ENCODE measurements at regions not wholly inside any gene's neighbourhood (a gene's known extent, or its start where the extent isn't known, plus 50 kb on each side); places are given as distances from the start of the nearest gene placed in this dataset.

- no peak for TF ChIP-seq CTCF (IDR thresholded peaks at IDR 0.05; ENCODE audit: borderline replicate concordance, control extremely low read depth, extremely low read depth, insufficient read depth, missing control alignments)
- DNase-seq (ENCODE audit: low spot score) = no peak
- in situ Hi-C loops (cut with MboI; ENCODE audit: low sequenced_read_pairs, unreplicated experiment) = no loop called here
Measured at GRCh38 chr10:124146483-124146882, 53.1 kb upstream of the CHST15 start.

- DNase-seq (ENCODE audit: low spot score) = no peak
- no peak for TF ChIP-seq CTCF (IDR thresholded peaks at IDR 0.05; ENCODE audit: borderline replicate concordance, control extremely low read depth, extremely low read depth, insufficient read depth, missing control alignments)
- in situ Hi-C loops (cut with MboI; ENCODE audit: low sequenced_read_pairs, unreplicated experiment) = no loop called here
Measured at GRCh38 chr10:124145109-124145870, 51.9 kb upstream of the CHST15 start.

GRCh38 chr10:124144536-124144935, 51.1 kb upstream of the CHST15 start:
- in situ Hi-C loops (cut with MboI; ENCODE audit: low sequenced_read_pairs, unreplicated experiment) = no loop called here
- no peak for DNase-seq (ENCODE audit: low spot score)
- no peak for TF ChIP-seq CTCF (IDR thresholded peaks at IDR 0.05; ENCODE audit: borderline replicate concordance, control extremely low read depth, extremely low read depth, insufficient read depth, missing control alignments)

GRCh38 chr10:124143721-124144120, 50.3 kb upstream of the CHST15 start:
- DNase-seq (ENCODE audit: low spot score) = no peak
- TF ChIP-seq CTCF (IDR thresholded peaks at IDR 0.05; ENCODE audit: borderline replicate concordance, control extremely low read depth, extremely low read depth, insufficient read depth, missing control alignments) = no peak
- in situ Hi-C loops (cut with MboI; ENCODE audit: low sequenced_read_pairs, unreplicated experiment) = no loop called here

All from GM13976 (cell line).